ENCODE measurements at regions not wholly inside any gene's neighbourhood (a gene's known extent, or its start where the extent isn't known, plus 50 kb on each side); places are given as distances from the start of the nearest gene placed in this dataset.

DNA sequence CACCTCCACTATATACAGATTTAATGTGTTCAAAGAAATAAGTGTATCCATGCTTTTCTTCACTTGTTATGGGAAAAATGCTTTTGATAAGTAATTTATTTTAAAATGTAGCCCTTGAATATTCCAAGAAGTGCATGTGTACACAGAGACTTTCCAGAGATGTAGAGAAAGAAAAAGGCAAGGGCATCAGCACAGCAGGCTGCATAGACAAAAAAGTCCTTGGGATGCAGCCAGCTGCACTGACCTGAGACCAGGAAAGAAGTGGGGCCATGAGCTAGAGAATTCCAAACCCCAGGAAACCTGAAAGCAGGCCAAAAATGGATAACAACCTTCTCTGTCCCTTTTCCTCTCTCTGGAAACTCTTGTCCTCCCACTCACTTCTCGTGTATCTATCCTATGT lies 51.6 kb upstream of the PRDM8 start:
- no peak overlapping the region for H3K4me3 ChIP-seq (ENCODE audit: low read depth, low read length)
- CTCF ChIA-PET = no interaction called here
- no peaks in the 10 kb centered on the region for H3K36me3 ChIP-seq (ENCODE audit: control insufficient read depth in 2 of 2, insufficient read depth in 1 of 2, low read length in 2 of 2)
- no peak overlapping the region for H3K27ac ChIP-seq (ENCODE audit: extremely low read depth, low read depth, low read length)
- TF ChIP-seq, protein P1, sequence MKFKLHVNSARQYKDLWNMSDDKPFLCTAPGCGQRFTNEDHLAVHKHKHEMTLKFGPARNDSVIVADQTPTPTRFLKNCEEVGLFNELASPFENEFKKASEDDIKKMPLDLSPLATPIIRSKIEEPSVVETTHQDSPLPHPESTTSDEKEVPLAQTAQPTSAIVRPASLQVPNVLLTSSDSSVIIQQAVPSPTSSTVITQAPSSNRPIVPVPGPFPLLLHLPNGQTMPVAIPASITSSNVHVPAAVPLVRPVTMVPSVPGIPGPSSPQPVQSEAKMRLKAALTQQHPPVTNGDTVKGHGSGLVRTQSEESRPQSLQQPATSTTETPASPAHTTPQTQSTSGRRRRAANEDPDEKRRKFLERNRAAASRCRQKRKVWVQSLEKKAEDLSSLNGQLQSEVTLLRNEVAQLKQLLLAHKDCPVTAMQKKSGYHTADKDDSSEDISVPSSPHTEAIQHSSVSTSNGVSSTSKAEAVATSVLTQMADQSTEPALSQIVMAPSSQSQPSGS (tag by site-specific recombination; IDR thresholded peaks at IDR 0.05; ENCODE audit: low read depth) = no peak
- TF ChIP-seq YY1 (tag by site-specific recombination; IDR thresholded peaks at IDR 0.05) = no peak
- TF ChIP-seq, protein P2, sequence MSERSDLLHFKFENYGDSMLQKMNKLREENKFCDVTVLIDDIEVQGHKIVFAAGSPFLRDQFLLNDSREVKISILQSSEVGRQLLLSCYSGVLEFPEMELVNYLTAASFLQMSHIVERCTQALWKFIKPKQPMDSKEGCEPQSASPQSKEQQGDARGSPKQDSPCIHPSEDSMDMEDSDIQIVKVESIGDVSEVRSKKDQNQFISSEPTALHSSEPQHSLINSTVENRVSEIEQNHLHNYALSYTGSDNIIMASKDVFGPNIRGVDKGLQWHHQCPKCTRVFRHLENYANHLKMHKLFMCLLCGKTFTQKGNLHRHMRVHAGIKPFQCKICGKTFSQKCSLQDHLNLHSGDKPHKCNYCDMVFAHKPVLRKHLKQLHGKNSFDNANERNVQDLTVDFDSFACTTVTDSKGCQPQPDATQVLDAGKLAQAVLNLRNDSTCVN (tag by site-specific recombination; optimal IDR thresholded peaks at IDR 0.05) = no peak
- no peak for TF ChIP-seq ZNF155 (tag by site-specific recombination; IDR thresholded peaks at IDR 0.05)
- TF ChIP-seq ZIC2 (tag by site-specific recombination; IDR thresholded peaks at IDR 0.05) = no peak
- TF ChIP-seq ZNF629 (tag by site-specific recombination; IDR thresholded peaks at IDR 0.05) = no peak
- TF ChIP-seq ZNF157 (tag by site-specific recombination; IDR thresholded peaks at IDR 0.05) = no peak
- TF ChIP-seq ZNF426 (tag by site-specific recombination; IDR thresholded peaks at IDR 0.05) = no peak
- TF ChIP-seq, protein P3, sequence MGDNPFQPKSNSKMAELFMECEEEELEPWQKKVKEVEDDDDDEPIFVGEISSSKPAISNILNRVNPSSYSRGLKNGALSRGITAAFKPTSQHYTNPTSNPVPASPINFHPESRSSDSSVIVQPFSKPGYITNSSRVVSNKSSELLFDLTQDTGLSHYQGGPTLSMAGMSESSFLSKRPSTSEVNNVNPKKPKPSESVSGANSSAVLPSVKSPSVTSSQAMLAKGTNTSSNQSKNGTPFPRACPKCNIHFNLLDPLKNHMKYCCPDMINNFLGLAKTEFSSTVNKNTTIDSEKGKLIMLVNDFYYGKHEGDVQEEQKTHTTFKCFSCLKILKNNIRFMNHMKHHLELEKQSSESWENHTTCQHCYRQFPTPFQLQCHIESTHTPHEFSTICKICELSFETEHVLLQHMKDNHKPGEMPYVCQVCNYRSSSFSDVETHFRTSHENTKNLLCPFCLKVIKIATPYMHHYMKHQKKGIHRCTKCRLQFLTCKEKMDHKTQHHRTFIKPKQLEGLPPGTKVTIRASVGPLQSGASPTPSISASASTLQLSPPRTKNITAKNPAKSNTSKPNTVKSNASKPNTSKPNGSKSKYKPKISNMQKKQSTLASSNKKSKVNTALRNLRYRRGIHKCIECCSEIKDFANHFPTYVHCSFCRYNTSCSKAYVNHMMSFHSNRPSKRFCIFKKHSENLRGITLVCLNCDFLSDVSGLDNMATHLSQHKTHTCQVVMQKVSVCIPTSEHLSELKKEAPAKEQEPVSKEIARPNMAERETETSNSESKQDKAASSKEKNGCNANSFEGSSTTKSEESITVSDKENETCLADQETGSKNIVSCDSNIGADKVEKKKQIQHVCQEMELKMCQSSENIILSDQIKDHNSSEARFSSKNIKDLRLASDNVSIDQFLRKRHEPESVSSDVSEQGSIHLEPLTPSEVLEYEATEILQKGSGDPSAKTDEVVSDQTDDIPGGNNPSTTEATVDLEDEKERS (tag by site-specific recombination; IDR thresholded peaks at IDR 0.05) = no peak
- TF ChIP-seq ZNF521 (tag by site-specific recombination; IDR thresholded peaks at IDR 0.05) = no peak
- no peak for TF ChIP-seq SCRT1 (tag by site-specific recombination; IDR thresholded peaks at IDR 0.05; ENCODE audit: borderline replicate concordance)
- TF ChIP-seq ZNF211 (tag by site-specific recombination; IDR thresholded peaks at IDR 0.05; ENCODE audit: low read depth) = no peak
- TF ChIP-seq ZNF223 (tag by site-specific recombination; IDR thresholded peaks at IDR 0.05) = no peak
- no peak for TF ChIP-seq ZNF544 (tag by site-specific recombination; IDR thresholded peaks at IDR 0.05)
- no peak for TF ChIP-seq ZNF292 (tag by site-specific recombination; IDR thresholded peaks at IDR 0.05; ENCODE audit: borderline replicate concordance, low read depth)
- no peak for TF ChIP-seq ZNF664 (tag by site-specific recombination; IDR thresholded peaks at IDR 0.05)
- TF ChIP-seq, protein P4, sequence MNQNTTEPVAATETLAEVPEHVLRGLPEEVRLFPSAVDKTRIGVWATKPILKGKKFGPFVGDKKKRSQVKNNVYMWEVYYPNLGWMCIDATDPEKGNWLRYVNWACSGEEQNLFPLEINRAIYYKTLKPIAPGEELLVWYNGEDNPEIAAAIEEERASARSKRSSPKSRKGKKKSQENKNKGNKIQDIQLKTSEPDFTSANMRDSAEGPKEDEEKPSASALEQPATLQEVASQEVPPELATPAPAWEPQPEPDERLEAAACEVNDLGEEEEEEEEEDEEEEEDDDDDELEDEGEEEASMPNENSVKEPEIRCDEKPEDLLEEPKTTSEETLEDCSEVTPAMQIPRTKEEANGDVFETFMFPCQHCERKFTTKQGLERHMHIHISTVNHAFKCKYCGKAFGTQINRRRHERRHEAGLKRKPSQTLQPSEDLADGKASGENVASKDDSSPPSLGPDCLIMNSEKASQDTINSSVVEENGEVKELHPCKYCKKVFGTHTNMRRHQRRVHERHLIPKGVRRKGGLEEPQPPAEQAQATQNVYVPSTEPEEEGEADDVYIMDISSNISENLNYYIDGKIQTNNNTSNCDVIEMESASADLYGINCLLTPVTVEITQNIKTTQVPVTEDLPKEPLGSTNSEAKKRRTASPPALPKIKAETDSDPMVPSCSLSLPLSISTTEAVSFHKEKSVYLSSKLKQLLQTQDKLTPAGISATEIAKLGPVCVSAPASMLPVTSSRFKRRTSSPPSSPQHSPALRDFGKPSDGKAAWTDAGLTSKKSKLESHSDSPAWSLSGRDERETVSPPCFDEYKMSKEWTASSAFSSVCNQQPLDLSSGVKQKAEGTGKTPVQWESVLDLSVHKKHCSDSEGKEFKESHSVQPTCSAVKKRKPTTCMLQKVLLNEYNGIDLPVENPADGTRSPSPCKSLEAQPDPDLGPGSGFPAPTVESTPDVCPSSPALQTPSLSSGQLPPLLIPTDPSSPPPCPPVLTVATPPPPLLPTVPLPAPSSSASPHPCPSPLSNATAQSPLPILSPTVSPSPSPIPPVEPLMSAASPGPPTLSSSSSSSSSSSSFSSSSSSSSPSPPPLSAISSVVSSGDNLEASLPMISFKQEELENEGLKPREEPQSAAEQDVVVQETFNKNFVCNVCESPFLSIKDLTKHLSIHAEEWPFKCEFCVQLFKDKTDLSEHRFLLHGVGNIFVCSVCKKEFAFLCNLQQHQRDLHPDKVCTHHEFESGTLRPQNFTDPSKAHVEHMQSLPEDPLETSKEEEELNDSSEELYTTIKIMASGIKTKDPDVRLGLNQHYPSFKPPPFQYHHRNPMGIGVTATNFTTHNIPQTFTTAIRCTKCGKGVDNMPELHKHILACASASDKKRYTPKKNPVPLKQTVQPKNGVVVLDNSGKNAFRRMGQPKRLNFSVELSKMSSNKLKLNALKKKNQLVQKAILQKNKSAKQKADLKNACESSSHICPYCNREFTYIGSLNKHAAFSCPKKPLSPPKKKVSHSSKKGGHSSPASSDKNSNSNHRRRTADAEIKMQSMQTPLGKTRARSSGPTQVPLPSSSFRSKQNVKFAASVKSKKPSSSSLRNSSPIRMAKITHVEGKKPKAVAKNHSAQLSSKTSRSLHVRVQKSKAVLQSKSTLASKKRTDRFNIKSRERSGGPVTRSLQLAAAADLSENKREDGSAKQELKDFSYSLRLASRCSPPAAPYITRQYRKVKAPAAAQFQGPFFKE (tag by site-specific recombination; IDR thresholded peaks at IDR 0.05; ENCODE audit: borderline replicate concordance) = no peak
- POLR2A ChIA-PET = no interaction called here
- H3K4me1 ChIP-seq (ENCODE audit: control insufficient read depth, insufficient read depth, low read length) = no peaks in the 10 kb centered on the region
- no peaks in the 10 kb centered on the region for H3K9me3 ChIP-seq (ENCODE audit: control insufficient read depth, insufficient read depth, low read depth, low read length)

Measured in HEK293 (cell line).